ENCODE measurements at regions not wholly inside any gene's neighbourhood (a gene's known extent, or its start where the extent isn't known, plus 50 kb on each side); places are given as distances from the start of the nearest gene placed in this dataset.

- no peaks in the 10 kb centered on the region for H3K9me3 ChIP-seq (ENCODE audit: control insufficient read depth, insufficient read depth, low read depth, low read length)
- TF ChIP-seq ZNF350 (tag by site-specific recombination; IDR thresholded peaks at IDR 0.05) (no peak), SETDB1 (IDR thresholded peaks at IDR 0.05; ENCODE audit: insufficient read length, low read length) (no peak), ZNF214 (tag by site-specific recombination; IDR thresholded peaks at IDR 0.05; ENCODE audit: borderline replicate concordance) (no peak), ZNF610 (tag by site-specific recombination; IDR thresholded peaks at IDR 0.05; ENCODE audit: borderline replicate concordance) (no peak), ZBTB8A (tag by site-specific recombination; IDR thresholded peaks at IDR 0.05) (no peak), ZNF555 (tag by site-specific recombination; conservative IDR thresholded peaks at IDR 0.05) (no peak), HOXC10 (CRISPR knock-in tag; IDR thresholded peaks at IDR 0.05) (no peak), ZNF16 (tag by site-specific recombination; IDR thresholded peaks at IDR 0.05; ENCODE audit: low read depth) (no peak), ZNF23 (tag by site-specific recombination; IDR thresholded peaks at IDR 0.05; ENCODE audit: borderline replicate concordance) (no peak), ZNF184 (tag by site-specific recombination; IDR thresholded peaks at IDR 0.05) (no peak), ZNF76 (tag by site-specific recombination; IDR thresholded peaks at IDR 0.05; ENCODE audit: borderline replicate concordance, low read depth) (no peak), ZNF37A (tag by site-specific recombination; IDR thresholded peaks at IDR 0.05) (no peak)
- TF ChIP-seq, protein P1, sequence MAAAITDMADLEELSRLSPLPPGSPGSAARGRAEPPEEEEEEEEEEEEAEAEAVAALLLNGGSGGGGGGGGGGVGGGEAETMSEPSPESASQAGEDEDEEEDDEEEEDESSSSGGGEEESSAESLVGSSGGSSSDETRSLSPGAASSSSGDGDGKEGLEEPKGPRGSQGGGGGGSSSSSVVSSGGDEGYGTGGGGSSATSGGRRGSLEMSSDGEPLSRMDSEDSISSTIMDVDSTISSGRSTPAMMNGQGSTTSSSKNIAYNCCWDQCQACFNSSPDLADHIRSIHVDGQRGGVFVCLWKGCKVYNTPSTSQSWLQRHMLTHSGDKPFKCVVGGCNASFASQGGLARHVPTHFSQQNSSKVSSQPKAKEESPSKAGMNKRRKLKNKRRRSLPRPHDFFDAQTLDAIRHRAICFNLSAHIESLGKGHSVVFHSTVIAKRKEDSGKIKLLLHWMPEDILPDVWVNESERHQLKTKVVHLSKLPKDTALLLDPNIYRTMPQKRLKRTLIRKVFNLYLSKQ (tag by site-specific recombination; IDR thresholded peaks at IDR 0.05; ENCODE audit: borderline replicate concordance): no peak
- H3K36me3 ChIP-seq (ENCODE audit: control insufficient read depth in 2 of 2, insufficient read depth in 1 of 2, low read length in 2 of 2): no peaks in the 10 kb centered on the region
- CTCF ChIA-PET: no interaction called here
- no peak overlapping the region for H3K27ac ChIP-seq (ENCODE audit: extremely low read depth, low read depth, low read length)
- H3K4me1 ChIP-seq (ENCODE audit: control insufficient read depth, insufficient read depth, low read length): no peaks in the 10 kb centered on the region
- no peak overlapping the region for H3K4me3 ChIP-seq (ENCODE audit: low read depth, low read length)
- POLR2A ChIA-PET: no interaction called here
Observed at GRCh38 chr10:123402656-123403055, 248.5 kb downstream of the BUB3 start.

- ChIA-PET CTCF (no interaction called here), POLR2A (no interaction called here)
- H3K9me3 ChIP-seq (ENCODE audit: control insufficient read depth, insufficient read depth, low read depth, low read length): no peaks in the 10 kb centered on the region
- no peaks in the 10 kb centered on the region for H3K36me3 ChIP-seq (ENCODE audit: control insufficient read depth in 2 of 2, insufficient read depth in 1 of 2, low read length in 2 of 2)
- no peak overlapping the region for H3K4me3 ChIP-seq (ENCODE audit: low read depth, low read length)
- TF ChIP-seq, protein P2, sequence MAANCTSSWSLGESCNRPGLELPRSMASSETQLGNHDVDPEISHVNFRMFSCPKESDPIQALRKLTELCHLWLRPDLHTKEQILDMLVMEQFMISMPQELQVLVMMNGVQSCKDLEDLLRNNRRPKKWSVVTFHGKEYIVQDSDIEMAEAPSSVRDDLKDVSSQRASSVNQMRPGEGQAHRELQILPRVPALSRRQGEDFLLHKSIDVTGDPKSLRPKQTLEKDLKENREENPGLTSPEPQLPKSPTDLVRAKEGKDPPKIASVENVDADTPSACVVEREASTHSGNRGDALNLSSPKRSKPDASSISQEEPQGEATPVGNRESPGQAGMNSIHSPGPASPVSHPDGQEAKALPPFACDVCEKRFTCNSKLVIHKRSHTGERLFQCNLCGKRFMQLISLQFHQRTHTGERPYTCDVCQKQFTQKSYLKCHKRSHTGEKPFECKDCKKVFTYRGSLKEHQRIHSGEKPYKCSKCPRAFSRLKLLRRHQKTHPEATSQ (tag by site-specific recombination; IDR thresholded peaks at IDR 0.05): no peak
- TF ChIP-seq ZNF155 (tag by site-specific recombination; IDR thresholded peaks at IDR 0.05) (no peak), ZNF777 (tag by site-specific recombination; IDR thresholded peaks at IDR 0.05; ENCODE audit: borderline replicate concordance) (no peak), ZNF639 (tag by site-specific recombination; IDR thresholded peaks at IDR 0.05) (no peak), TRIM28 (IDR thresholded peaks at IDR 0.05; ENCODE audit: borderline replicate concordance, low read length) (peak; percentile 66; the same call in 1 of the 2 replicates), SETDB1 (IDR thresholded peaks at IDR 0.05; ENCODE audit: insufficient read length, low read length) (peak; percentile 93), ZNF629 (tag by site-specific recombination; IDR thresholded peaks at IDR 0.05) (no peak), GLIS1 (tag by site-specific recombination; IDR thresholded peaks at IDR 0.05) (peak; percentile 15; the same call in 1 of the 2 replicates), ZNF558 (tag by site-specific recombination; IDR thresholded peaks at IDR 0.05) (peak; percentile 75), ZNF830 (tag by site-specific recombination; IDR thresholded peaks at IDR 0.05; ENCODE audit: low read depth) (no peak), ZBTB49 (tag by site-specific recombination; IDR thresholded peaks at IDR 0.05; ENCODE audit: low read depth) (no peak)
- no peaks in the 10 kb centered on the region for H3K4me1 ChIP-seq (ENCODE audit: control insufficient read depth, insufficient read depth, low read length)
- H3K27ac ChIP-seq (ENCODE audit: extremely low read depth, low read depth, low read length): no peak overlapping the region
Observed at GRCh38 chr10:123404357-123404756, 250.2 kb downstream of the BUB3 start.

All from HEK293 (cell line).